PC-9 (cell line): ENCODE measurements at regions not wholly inside any gene's neighbourhood (a gene's known extent, or its start where the extent isn't known, plus 50 kb on each side); places are given as distances from the start of the nearest gene placed in this dataset.

Experiments
- BruUV-seq: library from RNA; stranded (reverse); fragments of 400-500 nt; replicated peaks from 2 replicates; lab custom pipeline; 2021; lab: Mats Ljungman, UMichigan
- CTCF ChIA-PET: fragments of 300-600 bp; sonication (Branson Sonifier 250); formaldehyde crosslinking; loops from one replicate; lab custom pipeline; 2022; ENCODE audit warnings: antibody characterized with exemption; lab: Charles Lee
- POLR2A ChIA-PET: fragments of 300-600 bp; sonication (Branson Sonifier 250); formaldehyde crosslinking; loops from one replicate; lab custom pipeline; 2022; ENCODE audit warnings: antibody characterized with exemption; ENCODE audit not compliant: unreplicated experiment; lab: Charles Lee
- DNase-seq, 2 experiments: peaks; one replicate each; pipeline versions ENCODE4 v3.0.0 to v3.0.0-alpha.2; 2015 to 2022; ENCODE audit warnings: mixed read lengths in 1 of 2
- H2AFZ ChIP-seq: fragments of 200-600 bp; sonication (generic); 2 replicates; pipeline ENCODE4 v1.8.1; 2017; ENCODE audit warnings: antibody characterized with exemption
- H3F3A ChIP-seq: fragments of 200-600 bp; sonication (generic); 2 replicates; pipeline ENCODE4 v1.8.1; 2017; ENCODE audit warnings: antibody characterized with exemption, mild to moderate bottlenecking, low read depth; ENCODE audit not compliant: insufficient read depth
- H3K27ac ChIP-seq: fragments of 200-600 bp; sonication (generic); 2 replicates; pipeline ENCODE4 v1.6.1; 2016; ENCODE audit warnings: mixed run types
- H3K27me3 ChIP-seq: fragments of 200-600 bp; sonication (generic); 2 replicates; pipeline ENCODE4 v1.6.1; 2016; ENCODE audit warnings: low read depth, mixed run types; ENCODE audit not compliant: insufficient read depth
- H3K36me3 ChIP-seq: fragments of 200-600 bp; sonication (generic); 2 replicates; pipeline ENCODE4 v1.6.1; 2016; ENCODE audit warnings: low read depth, mixed run types
- H3K4me1 ChIP-seq: fragments of 200-600 bp; sonication (generic); replicated peaks from 2 replicates; pipeline ENCODE4 v1.6.1; 2016; ENCODE audit warnings: mixed run types; ENCODE audit not compliant: insufficient read depth
- H3K4me2 ChIP-seq: fragments of 200-600 bp; sonication (generic); 2 replicates; pipeline ENCODE4 v1.6.1; 2017; ENCODE audit warnings: mixed run types
- H3K4me3 ChIP-seq: fragments of 200-600 bp; sonication (generic); 2 replicates; pipeline ENCODE4 v1.6.1; 2016; ENCODE audit warnings: mixed run types
- H3K79me2 ChIP-seq: fragments of 200-600 bp; sonication (generic); 2 replicates; pipeline ENCODE4 v1.6.1; 2017; ENCODE audit warnings: low read depth, mixed run types
- H3K9me2 ChIP-seq: fragments of 200-600 bp; sonication (generic); 2 replicates; pipeline ENCODE4 v1.8.1; 2017; ENCODE audit warnings: mild to moderate bottlenecking; ENCODE audit not compliant: insufficient read depth
- H3K9me3 ChIP-seq: fragments of 200-600 bp; sonication (generic); 2 replicates; pipeline ENCODE4 v1.8.1; 2016; ENCODE audit warnings: low read depth; ENCODE audit not compliant: insufficient read depth
- H4K20me1 ChIP-seq: fragments of 200-600 bp; sonication (generic); 2 replicates; pipeline ENCODE4 v1.8.1; 2017; ENCODE audit not compliant: insufficient read depth
- EZH2 ChIP-seq: fragments of 200-600 bp; sonication (generic); IDR thresholded peaks from 2 replicates; pipeline ENCODE4 v1.8.0; 2017; ENCODE audit warnings: antibody characterized with exemption, low read depth
- intact Hi-C: fragments of 100-400 bp; cut with micrococcal nuclease; formaldehyde crosslinking; loops from one replicate; pipeline ENCODE4 v1.10.0; 2022; ENCODE audit not compliant: unreplicated experiment
- TF ChIP-seq, protein P1 (sequence below): fragments of 200-600 bp; sonication (generic); conservative IDR thresholded peaks from 2 replicates; pipeline ENCODE4 v1.6.1; 2017; ENCODE audit warnings: mixed run types, antibody characterized with exemption, mild to moderate bottlenecking, moderate library complexity

DNA sequence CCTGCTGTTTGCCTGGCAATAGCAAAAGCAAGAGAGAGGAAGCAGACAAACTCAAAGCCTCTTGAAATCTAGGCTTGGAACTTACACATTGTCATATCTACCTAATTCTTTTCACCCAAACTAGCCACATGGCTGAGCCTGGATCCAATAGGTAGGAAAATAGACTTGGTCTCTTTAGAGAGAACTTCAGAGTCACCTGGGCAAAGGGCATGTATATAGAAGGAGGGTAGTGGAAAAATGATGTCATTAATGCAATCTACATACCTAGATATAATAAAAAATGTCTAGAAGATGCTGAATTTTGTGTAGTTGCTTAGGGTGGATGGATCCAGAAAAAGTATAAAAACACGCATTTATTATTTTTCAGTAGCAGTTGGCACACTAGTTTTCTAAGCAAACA is 237.0 kb upstream of the GEMIN8 start:
- Histone ChIP-seq H3K4me1 (no peaks in the 10 kb centered on the region), H3K9me2 (no peaks in the 10 kb centered on the region), H3K27me3 (no peaks in the 10 kb centered on the region), H3F3A (no peaks in the 10 kb centered on the region), H4K20me1 (no peaks in the 10 kb centered on the region), H2AFZ (no peak overlapping the region), H3K4me2 (no peak overlapping the region), H3K79me2 (no peaks in the 10 kb centered on the region), H3K9me3 (no peaks in the 10 kb centered on the region), H3K27ac (no peak overlapping the region), H3K4me3 (no peak overlapping the region), H3K36me3 (no peaks in the 10 kb centered on the region)
- TF ChIP-seq EZH2, result no peak
- TF ChIP-seq, protein P1, sequence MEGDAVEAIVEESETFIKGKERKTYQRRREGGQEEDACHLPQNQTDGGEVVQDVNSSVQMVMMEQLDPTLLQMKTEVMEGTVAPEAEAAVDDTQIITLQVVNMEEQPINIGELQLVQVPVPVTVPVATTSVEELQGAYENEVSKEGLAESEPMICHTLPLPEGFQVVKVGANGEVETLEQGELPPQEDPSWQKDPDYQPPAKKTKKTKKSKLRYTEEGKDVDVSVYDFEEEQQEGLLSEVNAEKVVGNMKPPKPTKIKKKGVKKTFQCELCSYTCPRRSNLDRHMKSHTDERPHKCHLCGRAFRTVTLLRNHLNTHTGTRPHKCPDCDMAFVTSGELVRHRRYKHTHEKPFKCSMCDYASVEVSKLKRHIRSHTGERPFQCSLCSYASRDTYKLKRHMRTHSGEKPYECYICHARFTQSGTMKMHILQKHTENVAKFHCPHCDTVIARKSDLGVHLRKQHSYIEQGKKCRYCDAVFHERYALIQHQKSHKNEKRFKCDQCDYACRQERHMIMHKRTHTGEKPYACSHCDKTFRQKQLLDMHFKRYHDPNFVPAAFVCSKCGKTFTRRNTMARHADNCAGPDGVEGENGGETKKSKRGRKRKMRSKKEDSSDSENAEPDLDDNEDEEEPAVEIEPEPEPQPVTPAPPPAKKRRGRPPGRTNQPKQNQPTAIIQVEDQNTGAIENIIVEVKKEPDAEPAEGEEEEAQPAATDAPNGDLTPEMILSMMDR, result no peak
- no peak for DNase-seq
- ChIA-PET POLR2A (no interaction called here), CTCF (no interaction called here)
- BruUV-seq, result no TSS peak
- intact Hi-C loops, result no loop called here

DNA sequence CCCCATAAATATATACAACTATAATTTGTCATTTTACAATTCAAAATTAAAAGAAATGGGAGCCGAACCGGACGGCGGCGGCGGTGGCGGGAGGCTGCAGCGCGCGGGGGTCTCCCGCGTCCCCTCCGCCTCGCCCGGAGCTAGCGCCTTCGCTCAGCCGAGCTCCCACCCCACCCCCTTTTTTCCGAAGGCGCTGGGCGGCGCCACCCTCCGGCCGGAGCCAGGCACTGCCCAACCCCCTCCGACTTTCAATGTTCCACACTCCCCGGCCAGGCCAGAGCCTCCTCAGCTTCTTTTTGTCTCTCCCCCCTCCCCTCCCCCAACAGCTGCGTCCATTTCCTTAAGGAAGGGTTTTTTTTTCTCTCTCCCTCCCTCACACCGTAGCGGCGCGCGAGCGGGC is 214.1 kb upstream of the GEMIN8 start:
- no peaks in the 10 kb centered on the region for H3F3A ChIP-seq
- intact Hi-C loops, result no loop called here

DNA sequence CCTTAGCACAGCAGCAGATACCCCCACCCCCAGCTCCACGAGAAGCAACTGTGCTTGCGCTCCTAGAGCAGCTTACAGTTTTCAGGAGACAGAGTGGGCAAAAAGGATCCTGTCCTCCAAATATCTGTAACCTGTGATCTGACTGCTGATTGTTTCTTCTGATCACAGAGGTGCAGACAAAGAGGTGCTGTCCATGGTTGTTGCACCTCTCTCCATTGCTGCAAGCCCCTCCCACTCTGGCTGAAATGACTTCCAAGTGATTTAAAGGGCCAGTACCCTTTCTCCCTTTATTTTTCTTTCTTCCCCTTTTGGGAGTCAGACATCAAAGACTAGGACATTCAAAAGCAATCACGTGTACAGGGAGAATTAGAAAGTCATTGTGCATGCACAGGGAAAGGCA is 205.3 kb upstream of the GEMIN8 start:
- Histone ChIP-seq H3K9me2 (no peaks in the 10 kb centered on the region), H4K20me1 (no peaks in the 10 kb centered on the region), H3K79me2 (no peaks in the 10 kb centered on the region), H3K36me3 (no peaks in the 10 kb centered on the region), H3K4me2 (no peak overlapping the region), H3K27ac (no peak overlapping the region), H3K27me3 (no peaks in the 10 kb centered on the region), H3K4me3 (no peak overlapping the region), H3K9me3 (no peaks in the 10 kb centered on the region), H3K4me1 (no peaks in the 10 kb centered on the region), H2AFZ (no peak overlapping the region), H3F3A (no peaks in the 10 kb centered on the region)
- CTCF ChIA-PET, result no interaction called here
- intact Hi-C loops, result no loop called here
- POLR2A ChIA-PET, result no interaction called here
- no peak for TF ChIP-seq EZH2
- TF ChIP-seq, protein P1, result no peak
- BruUV-seq, result no TSS peak
- no peak for DNase-seq

More for the DNA sequence above, 214.1 kb upstream of the GEMIN8 start:
- H3K9me2 ChIP-seq, result no peaks in the 10 kb centered on the region
- ChIA-PET CTCF (no interaction called here), POLR2A (no interaction called here)
- H2AFZ ChIP-seq, result no peak overlapping the region
- no peak for DNase-seq
- H3K9me3 ChIP-seq, result no peaks in the 10 kb centered on the region
- H3K27ac ChIP-seq, result no peak overlapping the region
- no peak for TF ChIP-seq EZH2
- TF ChIP-seq, protein P1, result no peak
- no peaks in the 10 kb centered on the region for H4K20me1 ChIP-seq
- H3K27me3 ChIP-seq, result no peaks in the 10 kb centered on the region
- no peaks in the 10 kb centered on the region for H3K79me2 ChIP-seq
- no peaks in the 10 kb centered on the region for H3K36me3 ChIP-seq
- H3K4me1 ChIP-seq, result no peaks in the 10 kb centered on the region
- no peak overlapping the region for H3K4me2 ChIP-seq
- H3K4me3 ChIP-seq, result no peak overlapping the region
- no TSS peak for BruUV-seq
